B cell (primary cell): ENCODE measurements at regions not wholly inside any gene's neighbourhood (a gene's known extent, or its start where the extent isn't known, plus 50 kb on each side); places are given as distances from the start of the nearest gene placed in this dataset.

Source experiments
- ATAC-seq: fragments of 200-7000 bp; cut with Tn5 transposase; one replicate; pipeline ENCODE4 v1.10.0; 2021; ENCODE audit warnings: low read depth, mild to moderate bottlenecking, moderate number of reproducible peaks, moderate library complexity
- CTCF ChIA-PET: fragments of 350-600 bp; sonication (Branson Sonifier 250); formaldehyde crosslinking; loops from one replicate; lab custom pipeline; 2021; ENCODE audit warnings: antibody characterized with exemption, inconsistent platforms; lab: Charles Lee
- POLR2A ChIA-PET: fragments of 350-600 bp; sonication (Branson Sonifier 250); formaldehyde crosslinking; loops from one replicate; lab custom pipeline; 2021; ENCODE audit warnings: antibody characterized with exemption; lab: Charles Lee
- DNase-seq: peaks from one replicate; pipeline ENCODE4 v3.0.0; 2013
- H2AFZ ChIP-seq: 2 replicates; pipeline ENCODE4 v1.6.1; 2012; ENCODE audit warnings: mild to moderate bottlenecking, low read depth, low read length; ENCODE audit not compliant: insufficient read depth, poor library complexity, severe bottlenecking
- H3K27ac ChIP-seq, 2 donors: 1 replicate in 1 of 2; 2 replicates in 1 of 2; pipeline ENCODE4 v1.5.1; 2012 to 2013; ENCODE audit warnings: low read length in 2 of 2, mild to moderate bottlenecking in 2 of 2, moderate library complexity in 1 of 2
- H3K27me3 ChIP-seq, 4 experiments: fragments of 200-600 bp in 1 of 4; sonication (generic) in 1 of 4; replicated peaks in 1 of 4; 1 replicate in 2 of 4; 2 replicates in 2 of 4; pipeline versions ENCODE4 v1.6.1 to v1.7.0; 2013 to 2016; ENCODE audit warnings: low read length in 3 of 4, mild to moderate bottlenecking in 2 of 4, mixed read lengths in 1 of 4, moderate library complexity in 1 of 4; ENCODE audit not compliant: insufficient read depth in 4 of 4, control insufficient read depth in 3 of 4; ENCODE audit errors: control extremely low read depth in 1 of 4
- H3K36me3 ChIP-seq, 2 experiments: replicated peaks in 1 of 2; 1 replicate in 1 of 2; 2 replicates in 1 of 2; pipeline versions ENCODE4 v1.6.1 to v1.7.1; 2013; ENCODE audit warnings: low read length in 1 of 2; ENCODE audit not compliant: insufficient read depth in 2 of 2, control insufficient read depth in 1 of 2; ENCODE audit errors: control extremely low read depth in 1 of 2, extremely low read depth in 1 of 2
- H3K4me1 ChIP-seq, 2 donors: fragments of 200-600 bp in 1 of 2; sonication (generic) in 1 of 2; 1 replicate in 1 of 2; 2 replicates in 1 of 2; pipeline versions ENCODE4 v1.5.1 to v1.6.1; 2013 to 2017; ENCODE audit warnings: low read length in 2 of 2; ENCODE audit not compliant: control insufficient read depth in 2 of 2, insufficient read depth in 2 of 2
- H3K4me2 ChIP-seq: replicated peaks from 2 replicates; pipeline ENCODE3; 2012; ENCODE audit warnings: mild to moderate bottlenecking, low read depth, low read length; ENCODE audit not compliant: poor library complexity, severe bottlenecking
- H3K4me3 ChIP-seq, 5 experiments: fragments of 200-600 bp in 1 of 5; sonication (generic) in 1 of 5; 1 replicate in 3 of 5; 2 replicates in 2 of 5; pipeline versions ENCODE4 v1.5.1 to v1.7.0; 2011 to 2016; ENCODE audit warnings: low read length in 4 of 5, mild to moderate bottlenecking in 4 of 5, low read depth in 2 of 5, control low read depth in 1 of 5, moderate library complexity in 1 of 5; ENCODE audit not compliant: insufficient read depth in 1 of 5; ENCODE audit errors: control extremely low read depth in 1 of 5, extremely low read depth in 1 of 5
- H3K79me2 ChIP-seq: fragments of 200-600 bp; sonication (generic); one replicate; pipeline ENCODE4 v1.6.0; 2016; ENCODE audit warnings: low read length; ENCODE audit not compliant: control insufficient read depth, insufficient read depth
- H3K9ac ChIP-seq: fragments of 200-600 bp; sonication (generic); 2 replicates; pipeline ENCODE4 v1.6.1; 2017; ENCODE audit warnings: mild to moderate bottlenecking, low read length, moderate library complexity
- H3K9me3 ChIP-seq, 3 donors: one replicate each; pipeline versions ENCODE4 v1.6.1 to v1.7.1; 2013; ENCODE audit warnings: low read length in 2 of 3; ENCODE audit not compliant: control insufficient read depth in 2 of 3, insufficient read depth in 1 of 3; ENCODE audit errors: control extremely low read depth in 1 of 3
- H4K20me1 ChIP-seq: 2 replicates; pipeline ENCODE4 v1.6.0; 2012; ENCODE audit warnings: mild to moderate bottlenecking, low read length; ENCODE audit not compliant: insufficient read depth, control insufficient read depth, poor library complexity, severe bottlenecking
- H3K27ac Mint-ChIP-seq: one replicate; pipeline ENCODE4 v1.8.0; 2021; ENCODE audit warnings: mixed read lengths
- H3K27me3 Mint-ChIP-seq: one replicate; pipeline ENCODE4 v1.8.0; 2021; ENCODE audit warnings: mixed read lengths
- H3K4me1 Mint-ChIP-seq: one replicate; pipeline ENCODE4 v1.8.0; 2021; ENCODE audit warnings: mixed read lengths
- H3K4me3 Mint-ChIP-seq: one replicate; pipeline ENCODE4 v1.8.0; 2021; ENCODE audit warnings: mixed read lengths
- H3K9me3 Mint-ChIP-seq: one replicate; pipeline ENCODE4 v1.8.0; 2022; ENCODE audit warnings: mixed read lengths; ENCODE audit not compliant: insufficient read depth
- CTCF ChIP-seq: fragments of 200-600 bp; IDR thresholded peaks from one replicate; pipeline ENCODE4 v1.8.0; 2022; ENCODE audit warnings: antibody characterized with exemption, mild to moderate bottlenecking
- EZH2 ChIP-seq: IDR thresholded peaks from 2 replicates; pipeline ENCODE4 v1.6.1; 2012; ENCODE audit warnings: borderline replicate concordance, low read depth, mild to moderate bottlenecking, moderate library complexity, low read length; ENCODE audit not compliant: insufficient read depth, poor library complexity, severe bottlenecking
- WGBS: methylation state at CpG from one replicate; pipeline ENCODE4 v1.1.5; 2013; ENCODE audit warnings: missing lambda C conversion rate; ENCODE audit not compliant: insufficient coverage; 5-methylcytosine and 5-hydroxymethylcytosine counted together
- intact Hi-C: fragments of 100-400 bp; cut with micrococcal nuclease; formaldehyde crosslinking; loops from one replicate; pipeline ENCODE4 v1.10.0; 2022

- intact Hi-C loops: no loop called here
- ATAC-seq (no peak), DNase-seq (no peak)
- Histone ChIP-seq H3K9ac (no peak overlapping the region), H3K27me3 (peaks cover 0 to 7% (median 3%) of the 10 kb centered on the region in 4 experiments), H2AFZ (no peak overlapping the region), H3K4me1 (peaks cover 7 to 8% of the 10 kb centered on the region in 2 donors), H3K9me3 (no peaks in the 10 kb centered on the region), H3K79me2 (no peaks in the 10 kb centered on the region), H4K20me1 (no peaks in the 10 kb centered on the region), H3K36me3 (no peaks in the 10 kb centered on the region), H3K4me3 (no peak overlapping the region), H3K27ac (no peak overlapping the region), H3K4me2 (no peak overlapping the region)
- 87% methylated on average over 1 of the region's 1 CpG for WGBS
- Mint-ChIP-seq H3K27me3 (peaks cover 33% of the 10 kb centered on the region), H3K4me3 (no peak overlapping the region), H3K27ac (no peak overlapping the region), H3K9me3 (no peaks in the 10 kb centered on the region), H3K4me1 (peaks cover 6% of the 10 kb centered on the region)
- ChIA-PET CTCF (interaction anchor here (1.0 to 1.7 kb wide), 3 partner anchors 9 to 406 kb away, joined by 3 to 10 read pairs (median 5); no protein-coding TSS in a partner anchor), POLR2A (no interaction called here)
- no peak for TF ChIP-seq CTCF
- no peak for TF ChIP-seq EZH2
Measured at GRCh38 chr2:129927696-129928095, 51.8 kb upstream of the RAB6C start.

- TF ChIP-seq EZH2 (no peak), CTCF (no peak)
- CTCF ChIA-PET: interaction anchor here (0.5 to 1.5 kb wide), 2 partner anchors 24 to 404 kb away, joined by 3 to 5 read pairs; no protein-coding TSS in a partner anchor
Measured at GRCh38 chr2:129929321-129930290, 49.9 kb upstream of the RAB6C start.

More at GRCh38 chr2:129929321-129930290, 49.9 kb upstream of the RAB6C start:
- H3K27ac ChIP-seq: no peak overlapping the region
- no peaks in the 10 kb centered on the region for H3K79me2 ChIP-seq
- H3K4me3 ChIP-seq: no peak overlapping the region
- DNase-seq (no peak), ATAC-seq (no peak)
- no peak overlapping the region for H3K9ac ChIP-seq
- POLR2A ChIA-PET: no interaction called here
- peaks cover 42% of the 10 kb centered on the region for H3K27me3 Mint-ChIP-seq
- H3K27me3 ChIP-seq: peaks cover 0 to 5% (median 0%) of the 10 kb centered on the region in 4 experiments
- no peaks in the 10 kb centered on the region for H3K36me3 ChIP-seq
- H3K27ac Mint-ChIP-seq: no peak overlapping the region
- H2AFZ ChIP-seq: no peak overlapping the region
- H3K4me1 Mint-ChIP-seq: no peaks in the 10 kb centered on the region
- no peaks in the 10 kb centered on the region for H4K20me1 ChIP-seq
- intact Hi-C loops: no loop called here
- no peaks in the 10 kb centered on the region for H3K9me3 ChIP-seq
- WGBS: 81% methylated on average over 9 of the region's 13 CpGs
- no peaks in the 10 kb centered on the region for H3K4me1 ChIP-seq
- no peak overlapping the region for H3K4me2 ChIP-seq
- H3K9me3 Mint-ChIP-seq: no peaks in the 10 kb centered on the region
- H3K4me3 Mint-ChIP-seq: no peak overlapping the region
